GM18861 (cell line): ENCODE measurements at regions not wholly inside any gene's neighbourhood (a gene's known extent, or its start where the extent isn't known, plus 50 kb on each side); places are given as distances from the start of the nearest gene placed in this dataset.
"Not testable (repeated sequence)": the region's sequence is repeated elsewhere in the genome, so short reads cannot be mapped to it uniquely, and the experiment has no call there.

Source experiments
- ATAC-seq: cut with Tn5 transposase; IDR thresholded peaks from one replicate; pipeline ENCODE4 v1.9.1; 2021; ENCODE audit not compliant: unreplicated experiment

- no peak for ATAC-seq
Measured at GRCh38 chr3:191518861-191519260, 57.9 kb downstream of the PYDC2 start.

- no peak for ATAC-seq
Measured at GRCh38 chr3:191521055-191521454, 60.1 kb downstream of the PYDC2 start.

GRCh38 chr3:191523148-191523547, 62.2 kb downstream of the PYDC2 start:
- ATAC-seq = no peak

GRCh38 chr3:191528589-191528988, 67.6 kb downstream of the PYDC2 start:
- ATAC-seq = no peak

- no peak for ATAC-seq
Measured at GRCh38 chr3:191529992-191530391, 69.0 kb downstream of the PYDC2 start.

- ATAC-seq = no peak
Measured at GRCh38 chr3:191531434-191531972, 70.5 kb downstream of the PYDC2 start.

GRCh38 chr3:191543018-191543417, 82.1 kb downstream of the PYDC2 start:
- ATAC-seq = no peak

- no peak for ATAC-seq
Measured at GRCh38 chr3:191543897-191544296, 82.9 kb downstream of the PYDC2 start.

GRCh38 chr3:191549357-191549756, 88.4 kb downstream of the PYDC2 start:
- ATAC-seq = no peak

- no peak for ATAC-seq
Measured at GRCh38 chr3:191555037-191555436, 94.1 kb downstream of the PYDC2 start.

GRCh38 chr3:191557322-191557721, 96.4 kb downstream of the PYDC2 start:
- no peak for ATAC-seq

GRCh38 chr3:191563722-191564121, 102.8 kb downstream of the PYDC2 start:
- no peak for ATAC-seq

GRCh38 chr3:191566469-191566868, 105.5 kb downstream of the PYDC2 start:
- ATAC-seq = no peak

GRCh38 chr3:191568206-191568605, 107.2 kb downstream of the PYDC2 start:
- no peak for ATAC-seq

GRCh38 chr3:191592105-191592504, 131.1 kb downstream of the PYDC2 start:
- no peak for ATAC-seq

- ATAC-seq = no peak
Measured at GRCh38 chr3:191593486-191593885, 132.5 kb downstream of the PYDC2 start.

GRCh38 chr3:191615511-191615910, 154.5 kb downstream of the PYDC2 start:
- ATAC-seq = not testable (repeated sequence)

GRCh38 chr3:191624299-191624698, 163.3 kb downstream of the PYDC2 start:
- ATAC-seq = no peak

GRCh38 chr3:191627064-191627463, 166.1 kb downstream of the PYDC2 start:
- ATAC-seq = no peak

GRCh38 chr3:191628571-191628970, 167.6 kb downstream of the PYDC2 start:
- ATAC-seq = no peak

GRCh38 chr3:191631496-191631895, 170.5 kb downstream of the PYDC2 start:
- ATAC-seq = no peak

GRCh38 chr3:191634902-191635301, 173.9 kb downstream of the PYDC2 start:
- ATAC-seq = no peak

GRCh38 chr3:191637611-191638010, 176.6 kb downstream of the PYDC2 start:
- no peak for ATAC-seq

- ATAC-seq = no peak
Measured at GRCh38 chr3:191641789-191642188, 180.8 kb downstream of the PYDC2 start.
